ENCODE measurements at regions not wholly inside any gene's neighbourhood (a gene's known extent, or its start where the extent isn't known, plus 50 kb on each side); places are given as distances from the start of the nearest gene placed in this dataset.

DNA sequence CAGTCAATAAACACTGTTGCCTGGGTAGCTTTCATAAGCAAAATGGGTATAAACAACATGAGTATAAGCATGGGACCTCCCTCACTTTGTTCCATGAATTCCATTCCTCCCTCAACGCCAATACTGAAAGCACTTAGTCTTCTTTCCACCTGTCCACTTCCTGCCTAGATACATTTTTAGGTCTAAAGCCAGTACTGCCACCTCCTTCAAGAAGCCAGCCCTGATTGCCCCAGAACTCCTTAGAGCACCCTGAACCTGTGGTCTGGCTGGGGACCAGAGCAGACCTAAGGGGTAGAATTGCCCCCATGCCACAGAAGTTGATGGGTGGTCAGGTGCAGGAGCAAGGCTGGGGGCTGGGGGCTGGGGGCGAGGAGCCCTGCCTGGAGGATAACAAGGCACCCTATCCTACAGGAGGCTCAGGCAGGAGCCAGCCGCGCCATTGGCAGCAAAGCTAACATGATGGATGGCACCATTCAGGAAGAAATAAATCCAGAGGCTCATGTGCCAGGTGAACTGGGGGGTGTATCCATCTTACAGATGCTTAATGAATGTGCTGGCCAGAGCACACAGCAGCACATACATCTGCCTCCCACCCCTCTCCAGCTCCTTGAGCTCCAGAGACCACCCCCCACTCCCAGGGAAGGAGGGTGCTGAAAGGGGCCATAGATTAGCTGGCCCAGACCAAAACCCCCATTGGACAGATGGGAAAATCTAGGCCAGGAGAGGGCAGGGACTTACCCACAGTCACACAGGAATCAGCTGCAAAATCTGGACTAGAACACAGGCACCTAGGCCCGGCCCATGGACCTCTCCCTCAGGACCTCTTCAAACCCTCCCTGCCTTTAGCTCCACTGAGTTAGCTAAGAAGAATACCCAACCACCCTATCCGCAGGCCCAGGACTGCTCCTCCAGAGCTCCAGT is 113.8 kb upstream of the LINGO1 start:
- Histone ChIP-seq H3K9ac (ENCODE audit: low read length) (no peak overlapping the region), H3K79me2 (ENCODE audit: control insufficient read depth, insufficient read depth, low read length) (no peaks in the 10 kb centered on the region), H3K9me3 (ENCODE audit: control extremely low read depth in 1 of 3, control insufficient read depth in 2 of 3, insufficient read depth in 1 of 3, low read length in 2 of 3) (no peaks in the 10 kb centered on the region), H3K27ac (ENCODE audit: low read length in 2 of 2) (no peak overlapping the region), H3K36me3 (replicated peaks in 1 of 2; ENCODE audit: control extremely low read depth in 1 of 2, control insufficient read depth in 1 of 2, extremely low read depth in 1 of 2, insufficient read depth in 2 of 2, low read length in 1 of 2) (no peaks in the 10 kb centered on the region), H3K27me3 (replicated peaks in 1 of 4; ENCODE audit: control extremely low read depth in 1 of 4, control insufficient read depth in 3 of 4, insufficient read depth in 4 of 4, low read length in 3 of 4) (peaks cover 0 to 4% (median 0%) of the 10 kb centered on the region in 4 experiments), H3K4me1 (ENCODE audit: control insufficient read depth in 2 of 2, insufficient read depth in 2 of 2, low read length in 2 of 2) (no peaks in the 10 kb centered on the region), H2AFZ (ENCODE audit: insufficient read depth, low read depth, low read length, poor library complexity, severe bottlenecking) (no peak overlapping the region), H4K20me1 (ENCODE audit: control insufficient read depth, insufficient read depth, low read length, poor library complexity, severe bottlenecking) (no peaks in the 10 kb centered on the region), H3K4me3 (ENCODE audit: control extremely low read depth in 1 of 5, extremely low read depth in 1 of 5, insufficient read depth in 1 of 5, low read depth in 2 of 5, low read length in 4 of 5) (no peak overlapping the region), H3K4me2 (replicated peaks; ENCODE audit: low read depth, low read length, poor library complexity, severe bottlenecking) (no peak overlapping the region)
- ChIA-PET POLR2A (no interaction called here), CTCF (no interaction called here)
- ATAC-seq (ENCODE audit: low read depth), result no peak
- DNase-seq, result no peak
- 81% methylated on average over 6 of the region's 6 CpGs for WGBS (ENCODE audit: insufficient coverage)
- Mint-ChIP-seq H3K9me3 (ENCODE audit: insufficient read depth) (no peaks in the 10 kb centered on the region), H3K4me3 (no peak overlapping the region), H3K4me1 (peaks cover 2% of the 10 kb centered on the region), H3K27me3 (peaks cover 8% of the 10 kb centered on the region), H3K27ac (no peak overlapping the region)
- no peak for TF ChIP-seq EZH2 (IDR thresholded peaks at IDR 0.05; ENCODE audit: borderline replicate concordance, insufficient read depth, low read depth, low read length, poor library complexity, severe bottlenecking)
- TF ChIP-seq, protein P1, sequence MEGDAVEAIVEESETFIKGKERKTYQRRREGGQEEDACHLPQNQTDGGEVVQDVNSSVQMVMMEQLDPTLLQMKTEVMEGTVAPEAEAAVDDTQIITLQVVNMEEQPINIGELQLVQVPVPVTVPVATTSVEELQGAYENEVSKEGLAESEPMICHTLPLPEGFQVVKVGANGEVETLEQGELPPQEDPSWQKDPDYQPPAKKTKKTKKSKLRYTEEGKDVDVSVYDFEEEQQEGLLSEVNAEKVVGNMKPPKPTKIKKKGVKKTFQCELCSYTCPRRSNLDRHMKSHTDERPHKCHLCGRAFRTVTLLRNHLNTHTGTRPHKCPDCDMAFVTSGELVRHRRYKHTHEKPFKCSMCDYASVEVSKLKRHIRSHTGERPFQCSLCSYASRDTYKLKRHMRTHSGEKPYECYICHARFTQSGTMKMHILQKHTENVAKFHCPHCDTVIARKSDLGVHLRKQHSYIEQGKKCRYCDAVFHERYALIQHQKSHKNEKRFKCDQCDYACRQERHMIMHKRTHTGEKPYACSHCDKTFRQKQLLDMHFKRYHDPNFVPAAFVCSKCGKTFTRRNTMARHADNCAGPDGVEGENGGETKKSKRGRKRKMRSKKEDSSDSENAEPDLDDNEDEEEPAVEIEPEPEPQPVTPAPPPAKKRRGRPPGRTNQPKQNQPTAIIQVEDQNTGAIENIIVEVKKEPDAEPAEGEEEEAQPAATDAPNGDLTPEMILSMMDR (IDR thresholded peaks at IDR 0.05), result no peak
- intact Hi-C loops (cut with micrococcal nuclease), result no loop called here

DNA sequence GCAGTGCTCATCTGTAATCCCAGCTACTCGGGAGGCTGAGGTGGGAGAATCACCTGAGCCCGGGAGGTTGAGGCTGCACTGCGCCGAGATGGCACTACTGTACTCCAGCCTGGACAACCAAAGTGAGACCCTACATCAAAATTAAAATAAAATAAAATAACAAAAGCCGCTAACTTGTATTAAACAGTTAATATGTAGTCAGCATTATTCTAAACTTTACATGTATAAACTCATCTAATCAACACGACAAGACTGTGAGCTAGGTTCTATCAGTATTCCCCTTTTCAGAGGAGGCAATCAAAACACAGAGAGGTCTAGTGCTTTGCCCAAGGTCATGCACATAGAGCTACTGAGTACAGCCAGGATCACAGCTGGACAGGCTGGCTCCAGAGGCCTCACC is 111.7 kb upstream of the LINGO1 start:
- ChIA-PET POLR2A (no interaction called here), CTCF (no interaction called here)
- 97% methylated on average over 5 of the region's 6 CpGs for WGBS (ENCODE audit: insufficient coverage)
- ATAC-seq (ENCODE audit: low read depth), result no peak
- H4K20me1 ChIP-seq (ENCODE audit: control insufficient read depth, insufficient read depth, low read length, poor library complexity, severe bottlenecking), result no peaks in the 10 kb centered on the region
- H3K27ac ChIP-seq (ENCODE audit: low read length in 2 of 2), result no peak overlapping the region
- no peaks in the 10 kb centered on the region for H3K36me3 ChIP-seq (replicated peaks in 1 of 2; ENCODE audit: control extremely low read depth in 1 of 2, control insufficient read depth in 1 of 2, extremely low read depth in 1 of 2, insufficient read depth in 2 of 2, low read length in 1 of 2)
- DNase-seq, result no peak
- H3K4me2 ChIP-seq (replicated peaks; ENCODE audit: low read depth, low read length, poor library complexity, severe bottlenecking), result no peak overlapping the region
- no peaks in the 10 kb centered on the region for H3K4me1 ChIP-seq (ENCODE audit: control insufficient read depth in 2 of 2, insufficient read depth in 2 of 2, low read length in 2 of 2)
- H3K9ac ChIP-seq (ENCODE audit: low read length), result no peak overlapping the region
- no peak for TF ChIP-seq EZH2 (IDR thresholded peaks at IDR 0.05; ENCODE audit: borderline replicate concordance, insufficient read depth, low read depth, low read length, poor library complexity, severe bottlenecking)
- TF ChIP-seq, protein P1 (IDR thresholded peaks at IDR 0.05), result no peak
- H3K79me2 ChIP-seq (ENCODE audit: control insufficient read depth, insufficient read depth, low read length), result no peaks in the 10 kb centered on the region
- no peak overlapping the region for H3K4me3 Mint-ChIP-seq
- H3K9me3 Mint-ChIP-seq (ENCODE audit: insufficient read depth), result no peaks in the 10 kb centered on the region
- H2AFZ ChIP-seq (ENCODE audit: insufficient read depth, low read depth, low read length, poor library complexity, severe bottlenecking), result no peak overlapping the region
- intact Hi-C loops (cut with micrococcal nuclease), result no loop called here
- H3K4me3 ChIP-seq (ENCODE audit: control extremely low read depth in 1 of 5, extremely low read depth in 1 of 5, insufficient read depth in 1 of 5, low read depth in 2 of 5, low read length in 4 of 5), result no peak overlapping the region
- peaks cover 2% of the 10 kb centered on the region for H3K4me1 Mint-ChIP-seq
- H3K27me3 Mint-ChIP-seq, result peaks cover 11% of the 10 kb centered on the region
- peaks cover 0 to 6% (median 0%) of the 10 kb centered on the region in 4 experiments for H3K27me3 ChIP-seq (replicated peaks in 1 of 4; ENCODE audit: control extremely low read depth in 1 of 4, control insufficient read depth in 3 of 4, insufficient read depth in 4 of 4, low read length in 3 of 4)
- no peak overlapping the region for H3K27ac Mint-ChIP-seq
- H3K9me3 ChIP-seq (ENCODE audit: control extremely low read depth in 1 of 3, control insufficient read depth in 2 of 3, insufficient read depth in 1 of 3, low read length in 2 of 3), result no peaks in the 10 kb centered on the region

Data from B cell (primary cell).